IPS DF 19.7 (cell line): ENCODE measurements at regions not wholly inside any gene's neighbourhood (a gene's known extent, or its start where the extent isn't known, plus 50 kb on each side); places are given as distances from the start of the nearest gene placed in this dataset.
"Not testable (repeated sequence)": the region's sequence is repeated elsewhere in the genome, so short reads cannot be mapped to it uniquely, and the experiment has no call there.

Source experiments
- DNase-seq: peaks from one replicate; pipeline ENCODE4 v3.0.0-alpha.2; 2013; ENCODE audit warnings: low read depth, low spot score

- no peak for DNase-seq
These were observed 417.6 kb downstream of the SOX11 start for GRCh38 chr2:6109831-6110230.

GRCh38 chr2:6111781-6112261 lies 419.6 kb downstream of the SOX11 start:
- DNase-seq, result no peak

GRCh38 chr2:6113786-6114185 lies 421.6 kb downstream of the SOX11 start:
- DNase-seq, result no peak

- DNase-seq, result no peak
These were observed 435.5 kb downstream of the SOX11 start for GRCh38 chr2:6127718-6128117.

- no peak for DNase-seq
These were observed 447.0 kb downstream of the SOX11 start for GRCh38 chr2:6139142-6139541.

GRCh38 chr2:6139916-6140315 lies 447.7 kb downstream of the SOX11 start:
- DNase-seq, result no peak

GRCh38 chr2:6140509-6140908 lies 448.3 kb downstream of the SOX11 start:
- no peak for DNase-seq

- no peak for DNase-seq
These were observed 451.6 kb downstream of the SOX11 start for GRCh38 chr2:6143812-6144211.

GRCh38 chr2:6147215-6147614 lies 455.0 kb downstream of the SOX11 start:
- DNase-seq, result not testable (repeated sequence)

GRCh38 chr2:6148882-6149281 lies 456.7 kb downstream of the SOX11 start:
- no peak for DNase-seq

- no peak for DNase-seq
These were observed 467.4 kb downstream of the SOX11 start for GRCh38 chr2:6159606-6160005.

- DNase-seq, result no peak
These were observed 471.7 kb downstream of the SOX11 start for GRCh38 chr2:6163932-6164331.

GRCh38 chr2:6164986-6165747 lies 473.0 kb downstream of the SOX11 start:
- DNase-seq, result no peak

- DNase-seq, result no peak
These were observed 475.5 kb downstream of the SOX11 start for GRCh38 chr2:6167592-6168138.

GRCh38 chr2:6168485-6168884 lies 476.3 kb downstream of the SOX11 start:
- DNase-seq, result no peak

GRCh38 chr2:6171294-6171693 lies 479.1 kb downstream of the SOX11 start:
- no peak for DNase-seq

GRCh38 chr2:6177811-6178210 lies 485.6 kb downstream of the SOX11 start:
- no peak for DNase-seq

- DNase-seq, result no peak
These were observed 489.3 kb downstream of the SOX11 start for GRCh38 chr2:6181525-6181924.

- DNase-seq, result no peak
These were observed 489.7 kb downstream of the SOX11 start for GRCh38 chr2:6181926-6182325.

- no peak for DNase-seq
These were observed 491.0 kb downstream of the SOX11 start for GRCh38 chr2:6183226-6183625.

- DNase-seq, result no peak
These were observed 492.5 kb downstream of the SOX11 start for GRCh38 chr2:6184532-6185292.

GRCh38 chr2:6186332-6187151 lies 494.4 kb downstream of the SOX11 start:
- no peak for DNase-seq
